ENCODE measurements at regions not wholly inside any gene's neighbourhood (a gene's known extent, or its start where the extent isn't known, plus 50 kb on each side); places are given as distances from the start of the nearest gene placed in this dataset.

DNA sequence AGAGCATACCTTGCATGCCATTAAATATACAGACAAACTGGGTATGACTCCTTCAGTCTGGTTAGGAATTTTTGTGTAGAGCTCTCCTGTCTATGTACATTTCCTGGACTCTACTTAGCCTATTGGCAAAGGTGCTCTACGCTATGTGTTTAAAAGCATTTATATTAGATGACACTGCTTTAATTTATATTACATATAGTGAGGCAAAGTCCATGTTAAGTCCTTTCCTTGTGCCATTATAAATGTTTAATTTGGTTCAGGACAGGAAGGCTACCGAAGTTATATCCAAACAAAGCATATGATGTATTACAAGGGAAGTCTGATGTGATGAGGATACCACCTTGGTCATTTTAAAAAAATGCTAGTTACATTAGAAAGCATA is 117.4 kb upstream of the RAB27B start:
- no TSS peak for BruUV-seq (replicated peaks)
- no peak overlapping the region for H3K27ac ChIP-seq (ENCODE audit: low read depth, low read length)
- ChIA-PET CTCF (no interaction called here), RAD21 (ENCODE audit: low non-redundant PET in 1 of 2, low total read pairs in 2 of 2, uncharacterized antibody in 2 of 2, unreplicated experiment in 2 of 2) (no interaction called here), POLR2A (no interaction called here)
- TF ChIP-seq, protein P1, sequence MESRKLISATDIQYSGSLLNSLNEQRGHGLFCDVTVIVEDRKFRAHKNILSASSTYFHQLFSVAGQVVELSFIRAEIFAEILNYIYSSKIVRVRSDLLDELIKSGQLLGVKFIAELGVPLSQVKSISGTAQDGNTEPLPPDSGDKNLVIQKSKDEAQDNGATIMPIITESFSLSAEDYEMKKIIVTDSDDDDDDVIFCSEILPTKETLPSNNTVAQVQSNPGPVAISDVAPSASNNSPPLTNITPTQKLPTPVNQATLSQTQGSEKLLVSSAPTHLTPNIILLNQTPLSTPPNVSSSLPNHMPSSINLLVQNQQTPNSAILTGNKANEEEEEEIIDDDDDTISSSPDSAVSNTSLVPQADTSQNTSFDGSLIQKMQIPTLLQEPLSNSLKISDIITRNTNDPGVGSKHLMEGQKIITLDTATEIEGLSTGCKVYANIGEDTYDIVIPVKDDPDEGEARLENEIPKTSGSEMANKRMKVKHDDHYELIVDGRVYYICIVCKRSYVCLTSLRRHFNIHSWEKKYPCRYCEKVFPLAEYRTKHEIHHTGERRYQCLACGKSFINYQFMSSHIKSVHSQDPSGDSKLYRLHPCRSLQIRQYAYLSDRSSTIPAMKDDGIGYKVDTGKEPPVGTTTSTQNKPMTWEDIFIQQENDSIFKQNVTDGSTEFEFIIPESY (IDR thresholded peaks at IDR 0.05; ENCODE audit: extremely low read depth, insufficient replicate concordance, low read length): no peak
- no peak for TF ChIP-seq EZH2phosphoT487 (IDR thresholded peaks at IDR 0.05; ENCODE audit: borderline replicate concordance)
- no peak for TF ChIP-seq SIN3A (IDR thresholded peaks at IDR 0.05; ENCODE audit: low read depth)
- no peak for TF ChIP-seq ZNF274 (IDR thresholded peaks at IDR 0.05; ENCODE audit: low read depth, low read length)
- no peak for TF ChIP-seq SRF (IDR thresholded peaks at IDR 0.05; ENCODE audit: low read depth)
- TF ChIP-seq POLR2AphosphoS5 (IDR thresholded peaks at IDR 0.05; ENCODE audit: low read depth, low read length): no peak
- no peak for TF ChIP-seq YY1 (IDR thresholded peaks at IDR 0.05; ENCODE audit: extremely low read depth, insufficient replicate concordance, low read depth, low read length)
- TF ChIP-seq JUND (IDR thresholded peaks at IDR 0.05): no peak
- TF ChIP-seq, protein P2, sequence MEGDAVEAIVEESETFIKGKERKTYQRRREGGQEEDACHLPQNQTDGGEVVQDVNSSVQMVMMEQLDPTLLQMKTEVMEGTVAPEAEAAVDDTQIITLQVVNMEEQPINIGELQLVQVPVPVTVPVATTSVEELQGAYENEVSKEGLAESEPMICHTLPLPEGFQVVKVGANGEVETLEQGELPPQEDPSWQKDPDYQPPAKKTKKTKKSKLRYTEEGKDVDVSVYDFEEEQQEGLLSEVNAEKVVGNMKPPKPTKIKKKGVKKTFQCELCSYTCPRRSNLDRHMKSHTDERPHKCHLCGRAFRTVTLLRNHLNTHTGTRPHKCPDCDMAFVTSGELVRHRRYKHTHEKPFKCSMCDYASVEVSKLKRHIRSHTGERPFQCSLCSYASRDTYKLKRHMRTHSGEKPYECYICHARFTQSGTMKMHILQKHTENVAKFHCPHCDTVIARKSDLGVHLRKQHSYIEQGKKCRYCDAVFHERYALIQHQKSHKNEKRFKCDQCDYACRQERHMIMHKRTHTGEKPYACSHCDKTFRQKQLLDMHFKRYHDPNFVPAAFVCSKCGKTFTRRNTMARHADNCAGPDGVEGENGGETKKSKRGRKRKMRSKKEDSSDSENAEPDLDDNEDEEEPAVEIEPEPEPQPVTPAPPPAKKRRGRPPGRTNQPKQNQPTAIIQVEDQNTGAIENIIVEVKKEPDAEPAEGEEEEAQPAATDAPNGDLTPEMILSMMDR (IDR thresholded peaks at IDR 0.05 in 2 of 3, conservative IDR thresholded peaks at IDR 0.05 in 1 of 3; ENCODE audit: borderline replicate concordance in 1 of 3, insufficient read depth in 1 of 3, low read depth in 2 of 3, low read length in 2 of 3): no peak
- TF ChIP-seq, protein P3, sequence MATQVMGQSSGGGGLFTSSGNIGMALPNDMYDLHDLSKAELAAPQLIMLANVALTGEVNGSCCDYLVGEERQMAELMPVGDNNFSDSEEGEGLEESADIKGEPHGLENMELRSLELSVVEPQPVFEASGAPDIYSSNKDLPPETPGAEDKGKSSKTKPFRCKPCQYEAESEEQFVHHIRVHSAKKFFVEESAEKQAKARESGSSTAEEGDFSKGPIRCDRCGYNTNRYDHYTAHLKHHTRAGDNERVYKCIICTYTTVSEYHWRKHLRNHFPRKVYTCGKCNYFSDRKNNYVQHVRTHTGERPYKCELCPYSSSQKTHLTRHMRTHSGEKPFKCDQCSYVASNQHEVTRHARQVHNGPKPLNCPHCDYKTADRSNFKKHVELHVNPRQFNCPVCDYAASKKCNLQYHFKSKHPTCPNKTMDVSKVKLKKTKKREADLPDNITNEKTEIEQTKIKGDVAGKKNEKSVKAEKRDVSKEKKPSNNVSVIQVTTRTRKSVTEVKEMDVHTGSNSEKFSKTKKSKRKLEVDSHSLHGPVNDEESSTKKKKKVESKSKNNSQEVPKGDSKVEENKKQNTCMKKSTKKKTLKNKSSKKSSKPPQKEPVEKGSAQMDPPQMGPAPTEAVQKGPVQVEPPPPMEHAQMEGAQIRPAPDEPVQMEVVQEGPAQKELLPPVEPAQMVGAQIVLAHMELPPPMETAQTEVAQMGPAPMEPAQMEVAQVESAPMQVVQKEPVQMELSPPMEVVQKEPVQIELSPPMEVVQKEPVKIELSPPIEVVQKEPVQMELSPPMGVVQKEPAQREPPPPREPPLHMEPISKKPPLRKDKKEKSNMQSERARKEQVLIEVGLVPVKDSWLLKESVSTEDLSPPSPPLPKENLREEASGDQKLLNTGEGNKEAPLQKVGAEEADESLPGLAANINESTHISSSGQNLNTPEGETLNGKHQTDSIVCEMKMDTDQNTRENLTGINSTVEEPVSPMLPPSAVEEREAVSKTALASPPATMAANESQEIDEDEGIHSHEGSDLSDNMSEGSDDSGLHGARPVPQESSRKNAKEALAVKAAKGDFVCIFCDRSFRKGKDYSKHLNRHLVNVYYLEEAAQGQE (IDR thresholded peaks at IDR 0.05; ENCODE audit: low read depth): no peak
- TF ChIP-seq TCF7L2 (IDR thresholded peaks at IDR 0.05; ENCODE audit: borderline replicate concordance, extremely low read depth, insufficient read depth, insufficient read length): no peak
- no peak for TF ChIP-seq FOSL1 (IDR thresholded peaks at IDR 0.05; ENCODE audit: low read depth)
- TF ChIP-seq POLR2A (IDR thresholded peaks at IDR 0.05; ENCODE audit: borderline replicate concordance, extremely low read depth, insufficient read depth, insufficient read length): no peak
- TF ChIP-seq RAD21 (IDR thresholded peaks at IDR 0.05; ENCODE audit: low read depth): no peak
- H4K20me1 ChIP-seq (ENCODE audit: insufficient read depth): no peaks in the 10 kb centered on the region
- DNase-seq (ENCODE audit: low read depth, low spot score): no peak
- intact Hi-C loops (cut with micrococcal nuclease): no loop called here
- H2AFZ ChIP-seq (ENCODE audit: low read depth, low read length, poor library complexity, severe bottlenecking): no peak overlapping the region
- H3K36me3 ChIP-seq (ENCODE audit: control insufficient read depth in 1 of 2, insufficient read depth in 2 of 2, low read length in 2 of 2): no peaks in the 10 kb centered on the region
- no peak overlapping the region for H3K4me2 ChIP-seq (ENCODE audit: low read length)
- H3K9ac ChIP-seq (ENCODE audit: low read length): no peak overlapping the region
- peaks cover 0 to 4% of the 10 kb centered on the region in 2 experiments; a peak in 1 of 4 replicates for H3K4me1 ChIP-seq (ENCODE audit: control insufficient read depth in 1 of 2, insufficient read depth in 2 of 2, low read length in 2 of 2)
- no peaks in the 10 kb centered on the region for H3K79me2 ChIP-seq (ENCODE audit: insufficient read depth, low read length)
- no peaks in the 10 kb centered on the region for H3K9me3 ChIP-seq (ENCODE audit: control insufficient read depth in 1 of 2, insufficient read depth in 1 of 2, low read depth in 1 of 2, low read length in 2 of 2)
- H3K27me3 ChIP-seq (ENCODE audit: insufficient read depth, low read length): no peaks in the 10 kb centered on the region
- H3K4me3 ChIP-seq (replicated peaks in 1 of 2; ENCODE audit: low read depth in 1 of 2, low read length in 2 of 2): no peak overlapping the region
- no peak for ATAC-seq
- no peaks in the 10 kb centered on the region for H3K9me2 ChIP-seq (ENCODE audit: insufficient read depth)

Measured in HCT116 (cell line).